Endodermal cell (in vitro differentiated cells): ENCODE measurements at regions not wholly inside any gene's neighbourhood (a gene's known extent, or its start where the extent isn't known, plus 50 kb on each side); places are given as distances from the start of the nearest gene placed in this dataset.

Source experiments
- DNase-seq: peaks from one replicate; pipeline ENCODE4 v3.0.0-alpha.2; 2017
- H3K27ac ChIP-seq: 2 replicates; pipeline ENCODE4 v1.5.1; 2013; ENCODE audit warnings: mild to moderate bottlenecking, low read depth, low read length, moderate library complexity
- H3K27me3 ChIP-seq: 2 replicates; pipeline ENCODE4 v1.6.1; 2013; ENCODE audit warnings: mild to moderate bottlenecking, low read length, moderate library complexity; ENCODE audit not compliant: insufficient read depth, control insufficient read depth, poor library complexity, severe bottlenecking
- H3K36me3 ChIP-seq: 2 replicates; pipeline ENCODE4 v1.7.0; 2013; ENCODE audit warnings: mild to moderate bottlenecking, low read length, moderate library complexity; ENCODE audit not compliant: control insufficient read depth, insufficient read depth
- H3K4me1 ChIP-seq: one replicate; pipeline ENCODE4 v1.7.0; 2013; ENCODE audit warnings: low read length; ENCODE audit not compliant: control insufficient read depth, insufficient read depth
- H3K4me3 ChIP-seq: 2 replicates; pipeline ENCODE4 v1.5.1; 2013; ENCODE audit warnings: mild to moderate bottlenecking, low read length, moderate library complexity
- H3K9ac ChIP-seq: 2 replicates; pipeline ENCODE4 v1.6.1; 2013; ENCODE audit warnings: mild to moderate bottlenecking, low read length, moderate library complexity; ENCODE audit not compliant: poor library complexity, severe bottlenecking; ENCODE audit errors: extremely low read depth
- H3K9me3 ChIP-seq: 2 replicates; pipeline ENCODE4 v1.6.1; 2013; ENCODE audit warnings: mild to moderate bottlenecking, low read length, moderate library complexity; ENCODE audit not compliant: control insufficient read depth
- H3K27ac Mint-ChIP-seq: 2 replicates; pipeline ENCODE4 v1.8.0; 2020; ENCODE audit warnings: mixed read lengths
- H3K27me3 Mint-ChIP-seq: 2 replicates; pipeline ENCODE4 v1.8.0; 2021; ENCODE audit warnings: mild to moderate bottlenecking, mixed read lengths; ENCODE audit not compliant: insufficient read depth
- H3K36me3 Mint-ChIP-seq: 2 replicates; pipeline ENCODE4 v1.8.0; 2020; ENCODE audit warnings: low read depth, mixed read lengths
- H3K4me1 Mint-ChIP-seq: 2 replicates; pipeline ENCODE4 v1.8.0; 2020; ENCODE audit warnings: mixed read lengths
- H3K4me3 Mint-ChIP-seq: 2 replicates; pipeline ENCODE4 v1.8.0; 2020; ENCODE audit warnings: mild to moderate bottlenecking, moderate library complexity, mixed read lengths
- H3K9me3 Mint-ChIP-seq: 2 replicates; pipeline ENCODE4 v1.8.0; 2020; ENCODE audit warnings: mild to moderate bottlenecking, mixed read lengths
- CTCF ChIP-seq: fragments of 200-600 bp; sonication (generic); conservative IDR thresholded peaks from 2 replicates; pipeline ENCODE4 v1.5.0; 2021; ENCODE audit warnings: antibody characterized with exemption, mild to moderate bottlenecking
- WGBS, 2 experiments: methylation state at CpG; one replicate each; pipeline versions ENCODE4 v1.1.5 to v1.1.7; 2013; ENCODE audit warnings: missing lambda C conversion rate in 2 of 2, mixed read lengths in 1 of 2; ENCODE audit not compliant: insufficient coverage in 1 of 2, insufficient read length in 1 of 2; 5-methylcytosine and 5-hydroxymethylcytosine counted together

- H3K36me3 Mint-ChIP-seq, result no peaks in the 10 kb centered on the region
- no peak for DNase-seq
- Histone ChIP-seq H3K9ac (no peak overlapping the region), H3K27ac (no peak overlapping the region), H3K4me1 (no peaks in the 10 kb centered on the region), H3K9me3 (no peaks in the 10 kb centered on the region), H3K36me3 (no peaks in the 10 kb centered on the region), H3K27me3 (no peaks in the 10 kb centered on the region), H3K4me3 (no peak overlapping the region)
- 94 to 100% methylated on average over 2 to 5 of the region's 5 CpGs for WGBS, 2 experiments
- H3K4me1 Mint-ChIP-seq, result no peaks in the 10 kb centered on the region
- peaks cover 8% of the 10 kb centered on the region for H3K27me3 Mint-ChIP-seq
- H3K4me3 Mint-ChIP-seq, result no peak overlapping the region
- TF ChIP-seq CTCF, result no peak
- H3K27ac Mint-ChIP-seq, result no peak overlapping the region
- H3K9me3 Mint-ChIP-seq, result peaks cover 2% of the 10 kb centered on the region
Measured at GRCh38 chr2:15714002-15714401, 122.3 kb downstream of the DDX1 start.

GRCh38 chr2:15714609-15715008, 122.9 kb downstream of the DDX1 start:
- no peak for TF ChIP-seq CTCF
- Mint-ChIP-seq H3K36me3 (no peaks in the 10 kb centered on the region), H3K27ac (no peak overlapping the region), H3K4me1 (no peaks in the 10 kb centered on the region), H3K9me3 (peaks cover 2% of the 10 kb centered on the region), H3K27me3 (peaks cover 7% of the 10 kb centered on the region), H3K4me3 (no peak overlapping the region)
- no peaks in the 10 kb centered on the region for H3K9me3 ChIP-seq
- no peaks in the 10 kb centered on the region for H3K36me3 ChIP-seq
- H3K27me3 ChIP-seq, result no peaks in the 10 kb centered on the region
- no peak overlapping the region for H3K27ac ChIP-seq
- H3K4me3 ChIP-seq, result no peak overlapping the region
- DNase-seq, result no peak
- H3K9ac ChIP-seq, result no peak overlapping the region
- 91% methylated on average over 1 of the region's 1 CpG; no CpG with 5 or more reads in 1 of the 2 experiments for WGBS, 2 experiments
- no peaks in the 10 kb centered on the region for H3K4me1 ChIP-seq

GRCh38 chr2:15715596-15715995, 123.9 kb downstream of the DDX1 start:
- no peaks in the 10 kb centered on the region for H3K4me1 ChIP-seq
- no peak for DNase-seq
- H3K9me3 Mint-ChIP-seq, result peaks cover 2% of the 10 kb centered on the region
- WGBS, 2 experiments, result 91 to 94% methylated on average over 6 to 8 of the region's 8 CpGs
- no peaks in the 10 kb centered on the region for H3K27me3 Mint-ChIP-seq
- H3K4me3 ChIP-seq, result no peak overlapping the region
- no peaks in the 10 kb centered on the region for H3K9me3 ChIP-seq
- no peaks in the 10 kb centered on the region for H3K36me3 ChIP-seq
- no peak for TF ChIP-seq CTCF
- H3K4me1 Mint-ChIP-seq, result no peaks in the 10 kb centered on the region
- no peaks in the 10 kb centered on the region for H3K36me3 Mint-ChIP-seq
- no peak overlapping the region for H3K27ac ChIP-seq
- H3K27ac Mint-ChIP-seq, result no peak overlapping the region
- no peak overlapping the region for H3K9ac ChIP-seq
- no peaks in the 10 kb centered on the region for H3K27me3 ChIP-seq
- no peak overlapping the region for H3K4me3 Mint-ChIP-seq
